GM21717 (cell line): ENCODE measurements at regions not wholly inside any gene's neighbourhood (a gene's known extent, or its start where the extent isn't known, plus 50 kb on each side); places are given as distances from the start of the nearest gene placed in this dataset.
"Not testable (repeated sequence)": the region's sequence is repeated elsewhere in the genome, so short reads cannot be mapped to it uniquely, and the experiment has no call there.

Source experiments
- ATAC-seq: cut with Tn5 transposase; IDR thresholded peaks from one replicate; pipeline ENCODE4 v1.9.1; 2021; ENCODE audit warnings: mild to moderate bottlenecking, moderate library complexity; ENCODE audit not compliant: unreplicated experiment

DNA sequence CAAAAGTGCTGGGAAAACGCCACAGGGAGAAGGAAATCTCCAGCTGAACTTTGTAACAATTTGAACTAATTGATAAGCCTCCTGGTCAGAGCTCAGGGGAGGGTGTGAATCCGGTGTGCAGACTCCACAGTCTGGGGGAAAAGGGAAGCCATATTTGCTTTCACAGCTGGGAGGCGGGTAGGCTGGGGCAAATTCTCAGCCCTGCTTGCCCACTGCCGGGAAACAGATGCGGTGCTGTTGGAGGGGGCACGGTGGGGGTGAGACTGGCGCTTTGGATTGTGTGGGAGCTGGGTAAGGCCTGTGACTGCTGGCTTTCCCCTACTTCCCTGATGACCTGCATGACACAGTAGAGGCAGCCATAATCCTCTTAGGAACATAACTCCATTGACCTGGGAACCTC, 134.8 kb downstream of the ADCYAP1 start:
- ATAC-seq: no peak

DNA sequence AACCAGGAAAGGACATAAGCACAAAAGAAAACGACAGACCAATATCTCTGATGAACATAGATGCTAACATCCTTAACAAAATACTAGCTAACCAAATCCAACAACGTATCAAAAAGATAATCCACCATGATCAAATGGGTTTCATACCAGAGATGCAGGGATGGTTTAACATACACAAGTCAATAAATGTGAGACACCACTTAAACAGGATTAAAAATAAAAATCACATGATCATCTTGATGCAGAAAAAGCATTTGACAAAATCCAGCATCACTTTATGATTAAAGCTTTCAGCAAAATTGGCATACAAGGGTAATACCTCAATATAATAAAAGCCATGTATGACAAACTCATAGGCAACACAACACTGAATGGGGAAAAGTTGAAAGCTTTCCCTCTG, 138.4 kb downstream of the ADCYAP1 start:
- not testable (repeated sequence) for ATAC-seq

DNA sequence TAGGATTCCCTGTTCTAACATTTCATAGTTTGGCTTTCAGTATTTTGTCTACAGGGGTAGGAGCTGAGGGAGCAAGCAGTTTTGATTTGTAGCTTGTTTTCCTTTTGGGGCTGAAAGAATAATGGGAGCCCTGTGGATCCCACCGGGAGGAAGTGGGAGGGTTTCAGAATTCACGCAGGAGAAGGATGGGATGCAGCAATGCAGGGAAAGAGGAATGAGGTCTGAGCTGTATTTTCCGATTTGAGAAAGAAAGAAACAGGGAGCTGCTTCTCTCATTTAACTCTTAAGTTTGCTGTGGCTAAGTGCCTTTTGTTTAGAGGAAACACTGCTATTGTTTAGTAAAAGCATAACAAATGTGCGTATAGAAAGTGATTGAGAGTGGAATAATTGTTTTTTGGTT, 141.0 kb downstream of the ADCYAP1 start:
- ATAC-seq: no peak

DNA sequence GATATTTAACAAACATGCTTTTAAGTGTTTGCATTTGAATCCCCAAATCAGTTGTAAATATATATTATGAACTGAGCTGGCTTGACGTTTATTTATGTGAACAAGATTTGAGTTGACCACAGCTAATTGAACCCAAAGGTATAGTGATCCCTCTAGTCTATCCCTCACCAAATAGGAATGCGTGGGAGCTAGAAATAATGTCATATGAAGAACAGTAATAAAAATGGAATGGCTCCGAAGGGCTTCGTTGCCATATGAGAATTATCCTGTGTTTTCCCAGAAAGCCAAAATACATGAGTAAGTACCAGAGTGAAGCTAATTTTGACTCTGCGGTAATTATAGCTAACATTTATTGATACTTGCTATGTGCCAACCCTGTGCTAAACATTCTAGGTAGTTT, 142.7 kb downstream of the ADCYAP1 start:
- no peak for ATAC-seq

DNA sequence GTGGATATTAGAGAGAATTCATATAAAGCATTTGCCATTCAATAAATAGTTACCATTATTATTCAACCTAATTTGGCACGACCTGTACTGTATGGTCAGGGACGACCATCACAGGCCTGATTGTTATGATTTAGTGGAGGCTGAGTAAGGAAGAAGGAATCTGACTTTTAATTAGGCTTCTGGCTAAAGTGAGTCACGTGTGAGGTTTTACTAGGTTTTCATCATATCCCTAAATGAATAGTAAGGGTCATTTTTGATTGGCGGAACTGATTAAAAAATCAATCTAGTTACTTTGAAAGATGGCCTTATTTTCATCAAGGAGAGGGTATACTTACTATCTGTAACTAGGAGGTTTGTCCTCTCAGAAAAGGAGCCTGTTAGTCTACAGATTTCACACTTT, 143.4 kb downstream of the ADCYAP1 start:
- ATAC-seq: no peak

DNA sequence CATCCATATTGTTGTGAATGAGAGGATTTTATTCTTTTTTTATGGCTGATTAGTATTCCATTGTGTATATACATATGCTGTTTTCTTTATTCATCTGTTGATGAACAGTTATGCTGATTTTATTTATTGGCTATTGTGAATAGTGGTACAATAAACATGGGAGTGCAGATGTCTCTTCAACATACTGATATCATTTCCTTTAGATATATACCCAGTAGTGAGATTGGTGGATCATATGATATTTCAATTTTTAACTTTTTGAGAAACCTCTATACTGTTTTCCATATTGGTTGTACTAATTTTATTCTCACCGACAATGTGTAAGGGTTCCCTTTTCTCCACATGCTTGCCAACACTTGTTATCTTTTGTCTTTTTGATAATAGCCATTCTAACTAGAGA, 144.5 kb downstream of the ADCYAP1 start:
- no peak for ATAC-seq

DNA sequence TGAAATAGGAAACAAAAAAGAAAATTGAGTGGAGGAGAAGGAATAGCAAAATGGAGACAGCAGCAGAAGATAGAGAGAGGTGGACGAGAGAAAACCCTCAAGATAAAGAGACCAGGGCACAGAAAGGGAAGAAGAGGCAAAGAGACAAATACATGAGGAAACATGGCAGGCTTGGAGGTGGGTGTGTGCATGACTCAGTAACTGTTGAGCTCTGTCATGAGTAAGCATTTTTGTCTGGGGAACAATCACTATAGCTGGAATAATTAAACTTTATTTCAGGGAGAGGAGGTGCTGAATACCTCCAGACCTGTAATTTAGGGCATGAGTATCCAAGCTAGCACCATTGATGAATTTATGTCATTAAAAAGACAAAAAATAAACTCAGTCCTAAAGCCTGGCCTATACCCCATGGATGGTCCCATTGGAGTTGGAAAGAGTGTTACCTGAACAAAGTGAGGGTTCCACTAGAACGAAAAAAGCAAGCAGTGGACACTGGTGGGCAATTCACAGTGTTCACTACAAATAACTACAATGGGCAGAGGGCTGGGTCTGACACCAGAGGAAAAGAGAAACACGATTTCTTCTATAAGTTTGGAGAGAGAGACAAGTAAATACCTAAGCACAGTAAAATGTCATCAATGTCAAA, 145.5 kb downstream of the ADCYAP1 start:
- ATAC-seq: no peak

DNA sequence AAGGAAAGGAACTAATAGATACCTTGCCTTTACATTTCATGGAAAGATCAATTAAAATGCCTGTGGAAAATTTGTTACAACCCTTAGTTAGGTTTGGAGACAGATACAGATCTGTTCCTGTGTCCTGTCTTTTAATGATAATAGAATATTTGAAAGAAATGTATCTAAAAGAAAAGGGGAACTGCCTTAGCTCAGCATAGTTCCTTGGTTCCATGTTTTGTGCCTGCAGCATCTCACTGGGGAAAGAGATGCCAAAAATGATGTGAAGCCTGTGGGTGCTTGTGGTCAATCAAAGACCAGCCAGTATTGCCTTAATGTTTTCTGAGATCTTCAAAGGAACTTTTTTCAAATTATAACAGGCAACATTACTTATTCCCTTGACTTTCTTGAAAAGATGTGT, 147.6 kb downstream of the ADCYAP1 start:
- no peak for ATAC-seq

DNA sequence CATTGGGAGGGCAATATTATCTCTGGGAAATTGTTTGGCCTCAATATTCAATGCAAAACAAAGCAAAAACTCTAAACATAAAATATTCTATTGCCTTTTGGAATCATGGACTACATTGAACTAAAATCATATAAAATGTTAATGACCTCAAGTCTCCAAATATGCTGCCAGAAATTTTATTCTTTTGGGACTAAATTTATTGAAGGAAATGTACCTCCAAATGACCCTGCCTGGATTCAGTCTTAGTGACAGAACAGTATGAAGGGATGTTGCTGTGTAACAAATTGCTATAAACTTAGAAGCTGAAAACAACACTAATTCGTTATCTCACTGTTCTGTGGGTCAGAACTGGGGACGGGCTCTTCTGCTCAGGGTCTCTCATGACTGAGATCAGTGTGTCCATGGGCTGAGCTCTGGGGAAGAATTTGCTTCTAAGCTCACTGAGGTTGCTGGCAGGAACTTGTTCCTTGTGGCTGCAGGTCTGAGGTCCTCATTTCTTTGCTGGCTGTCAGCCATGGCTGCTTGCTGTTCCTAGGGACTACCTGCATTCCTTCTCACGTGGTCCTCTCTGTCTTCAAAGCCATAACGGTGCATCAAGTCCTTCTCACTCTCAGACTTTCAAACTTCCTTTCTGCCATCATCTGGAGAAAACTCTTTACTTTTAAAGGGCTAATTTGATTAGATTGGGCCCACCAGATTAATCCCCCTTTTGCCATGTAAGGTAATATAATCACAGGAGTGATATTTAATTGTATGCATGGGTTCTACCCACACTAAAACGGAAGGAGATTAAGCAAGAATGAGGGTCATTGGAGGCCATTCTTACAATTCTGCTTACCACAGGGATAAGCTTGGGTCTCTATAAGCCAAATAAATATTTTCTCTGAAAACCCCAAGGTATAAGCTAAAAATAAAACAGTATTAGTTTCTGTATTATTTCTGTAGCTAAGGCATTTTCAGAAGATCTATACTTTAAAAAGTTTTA, 149.0 kb downstream of the ADCYAP1 start:
- ATAC-seq: no peak

DNA sequence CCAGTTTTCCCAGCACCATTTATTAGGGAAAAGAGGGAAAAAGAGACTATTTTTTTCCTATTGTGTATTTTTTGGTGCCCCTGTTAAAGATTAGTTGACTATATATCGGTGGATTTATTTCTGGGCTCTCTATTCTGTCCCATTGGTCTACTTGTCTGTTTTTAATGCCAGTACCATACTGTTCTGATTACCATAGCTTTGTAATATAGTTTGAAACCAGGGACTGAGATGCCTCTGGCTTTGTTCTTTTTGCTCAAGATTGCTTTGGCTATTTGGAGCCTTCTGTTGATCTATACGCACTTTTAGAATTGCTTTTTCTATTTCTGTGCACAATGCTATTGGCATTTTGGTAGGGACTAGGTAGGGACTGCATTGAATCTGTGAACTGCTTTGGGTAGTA, 151.7 kb downstream of the ADCYAP1 start:
- no peak for ATAC-seq

DNA sequence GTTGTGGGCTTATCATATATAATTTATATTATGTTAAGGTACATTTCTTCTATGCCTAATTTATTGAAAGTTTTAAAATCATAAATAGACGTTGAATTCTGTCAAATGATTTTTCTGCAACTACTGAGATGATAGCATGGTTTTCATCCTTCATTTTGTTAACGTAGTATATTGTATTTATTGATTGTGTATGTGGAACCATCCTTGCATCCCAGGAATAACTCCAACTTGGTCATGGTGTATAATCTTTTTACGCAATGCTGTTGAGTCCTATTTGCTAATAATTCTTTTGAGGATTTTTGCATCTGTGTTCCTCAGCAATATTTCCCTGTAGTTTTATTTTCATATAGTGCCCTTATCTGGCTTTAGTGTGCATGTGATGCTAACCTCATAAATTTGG, 152.7 kb downstream of the ADCYAP1 start:
- ATAC-seq: no peak

DNA sequence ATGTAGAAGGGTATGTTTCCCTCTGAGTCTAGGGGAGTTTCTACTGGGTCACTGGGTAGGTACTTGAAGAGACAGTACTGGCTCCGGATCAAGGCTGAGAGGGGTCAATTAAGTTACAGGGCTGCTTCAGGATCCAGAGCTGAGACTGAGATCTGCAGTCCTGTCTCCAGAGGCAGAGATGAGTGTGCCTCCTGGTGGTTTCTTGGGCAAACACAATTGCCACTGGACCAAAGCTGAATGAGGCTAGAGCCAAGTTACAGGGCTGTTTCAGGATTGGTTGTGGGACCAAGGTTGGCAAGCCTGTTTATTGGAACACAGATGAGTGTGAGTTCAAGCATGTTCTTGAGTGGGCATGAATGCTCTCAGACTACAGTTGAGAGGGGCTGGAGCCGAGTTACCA, 157.9 kb downstream of the ADCYAP1 start:
- ATAC-seq: no peak

DNA sequence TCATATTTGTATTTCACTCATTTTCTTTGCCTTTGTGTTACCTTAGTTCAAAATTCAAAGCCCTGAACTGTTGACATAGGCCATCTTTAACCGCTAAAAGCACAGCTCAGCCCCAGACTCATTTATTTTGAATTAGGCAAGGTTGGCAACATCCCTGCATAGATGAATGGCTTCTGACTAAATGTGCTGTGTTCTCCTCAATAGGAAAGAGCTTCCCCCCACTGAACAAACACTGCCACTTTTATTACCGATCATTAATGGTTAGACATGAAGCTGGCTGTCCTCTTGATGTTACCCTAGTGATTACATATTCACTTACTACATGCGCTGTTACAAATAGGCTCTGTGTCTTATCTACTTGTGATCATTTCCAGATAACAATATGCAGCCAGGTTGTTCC, 170.7 kb downstream of the ADCYAP1 start:
- no peak for ATAC-seq

DNA sequence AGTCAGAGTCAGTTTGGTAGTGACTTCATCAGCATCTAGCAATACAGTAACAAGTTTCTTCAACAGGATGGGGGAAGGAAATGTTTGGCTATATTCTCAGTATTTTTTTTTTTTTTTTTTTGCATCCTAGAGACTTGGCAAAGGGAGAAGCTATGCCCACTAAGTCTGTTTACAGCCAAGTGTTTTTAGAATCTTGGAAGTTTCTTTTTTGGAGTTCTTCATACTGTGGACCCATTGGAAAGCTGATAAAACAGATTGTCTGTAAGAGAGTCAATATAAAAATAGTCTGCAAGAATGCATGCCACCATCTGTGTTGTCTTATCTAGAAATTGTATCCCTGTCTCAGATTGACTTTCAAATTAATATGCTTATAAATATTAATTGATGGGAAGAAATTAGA, 171.2 kb downstream of the ADCYAP1 start:
- ATAC-seq: no peak

DNA sequence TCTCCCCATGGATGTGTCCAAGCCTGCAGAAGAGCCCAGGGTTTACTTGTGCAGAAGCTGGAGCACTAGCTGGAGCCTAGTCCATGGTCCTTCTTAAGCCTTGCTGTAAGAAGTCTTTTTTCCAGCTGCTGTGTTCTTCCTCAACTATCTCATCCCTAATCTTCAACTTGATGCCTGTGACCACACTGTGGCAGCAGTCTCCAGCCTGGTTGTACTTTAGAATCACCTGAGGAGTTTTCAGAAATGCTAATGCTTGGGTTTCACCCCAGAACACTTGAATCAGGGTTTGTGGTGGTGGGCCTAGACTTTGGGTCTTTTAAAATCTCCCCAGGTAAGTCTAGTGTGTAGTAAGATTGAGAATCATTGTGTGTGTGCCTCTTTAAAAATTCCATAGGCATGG, 173.6 kb downstream of the ADCYAP1 start:
- ATAC-seq: no peak

DNA sequence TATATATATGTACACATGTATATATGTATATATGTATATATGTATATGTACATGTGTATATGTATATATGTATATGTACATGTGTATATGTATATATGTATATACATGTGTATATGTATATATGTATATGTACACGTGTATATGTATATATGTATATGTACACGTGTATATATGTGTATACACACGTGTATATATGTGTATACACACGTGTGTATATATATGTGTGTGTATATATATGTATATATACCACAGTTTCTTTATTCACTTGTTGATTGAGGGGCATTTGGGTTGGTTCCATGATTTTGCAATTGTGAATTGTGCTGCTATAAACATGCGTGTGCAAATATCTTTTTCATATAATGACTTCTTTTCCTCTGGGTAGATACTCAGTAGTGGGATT, 179.0 kb downstream of the ADCYAP1 start:
- not testable (repeated sequence) for ATAC-seq

DNA sequence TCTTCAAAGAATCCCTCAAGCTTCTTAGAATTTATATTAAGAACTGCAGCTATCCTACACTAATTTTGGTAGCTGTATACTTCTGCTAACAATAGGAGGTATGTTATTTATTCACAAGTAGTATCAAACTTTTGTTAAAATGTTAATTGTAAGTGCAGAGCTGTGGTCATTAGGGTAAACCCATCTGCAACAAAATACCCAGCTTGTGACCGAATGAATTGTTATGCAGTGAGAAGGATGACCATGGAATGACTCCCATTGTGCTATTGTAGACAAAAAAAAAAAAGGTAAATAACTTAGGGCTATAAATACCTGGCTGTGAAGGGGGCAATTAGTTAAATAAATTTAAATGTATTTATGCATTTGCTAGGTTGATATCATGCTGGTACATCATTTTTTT, 186.1 kb downstream of the ADCYAP1 start:
- no peak for ATAC-seq

DNA sequence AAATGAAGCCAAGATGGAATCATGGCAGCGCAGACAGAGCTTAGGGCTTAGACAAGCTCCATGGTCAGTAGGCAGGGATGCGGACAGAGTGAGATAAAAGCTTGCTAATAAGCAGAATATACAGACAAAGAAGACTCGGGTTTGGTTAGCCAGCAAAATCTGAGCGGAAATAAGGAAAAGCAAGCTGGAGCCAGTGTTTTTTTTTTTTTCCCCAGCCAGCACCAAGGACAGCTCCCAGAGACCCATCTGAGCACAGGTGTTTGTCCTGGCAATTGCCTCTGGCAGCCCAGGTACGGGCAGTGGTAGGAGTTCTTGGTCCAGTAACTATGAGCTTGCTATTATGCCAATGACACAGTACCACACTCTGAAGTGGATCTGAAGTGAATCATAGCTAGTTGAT, 187.6 kb downstream of the ADCYAP1 start:
- no peak for ATAC-seq

DNA sequence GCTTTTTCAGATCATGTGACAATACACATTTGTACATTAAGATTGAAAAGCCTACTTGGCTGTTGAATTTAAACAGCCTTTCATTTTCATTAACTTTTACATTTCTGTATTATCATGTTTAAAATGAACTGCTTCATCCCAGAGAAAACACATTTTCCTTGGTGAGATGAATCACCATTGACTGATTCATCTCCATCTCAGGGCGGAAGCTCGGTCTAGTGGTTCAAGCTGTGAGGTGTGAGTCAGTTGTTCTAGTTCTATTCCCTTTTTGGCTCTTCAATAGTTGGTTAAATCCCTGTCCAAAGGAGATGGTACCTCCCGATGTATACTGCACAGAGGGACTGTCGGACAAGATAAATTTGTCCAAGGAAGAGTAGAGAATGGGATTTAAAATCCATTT, 189.7 kb downstream of the ADCYAP1 start:
- ATAC-seq: no peak

DNA sequence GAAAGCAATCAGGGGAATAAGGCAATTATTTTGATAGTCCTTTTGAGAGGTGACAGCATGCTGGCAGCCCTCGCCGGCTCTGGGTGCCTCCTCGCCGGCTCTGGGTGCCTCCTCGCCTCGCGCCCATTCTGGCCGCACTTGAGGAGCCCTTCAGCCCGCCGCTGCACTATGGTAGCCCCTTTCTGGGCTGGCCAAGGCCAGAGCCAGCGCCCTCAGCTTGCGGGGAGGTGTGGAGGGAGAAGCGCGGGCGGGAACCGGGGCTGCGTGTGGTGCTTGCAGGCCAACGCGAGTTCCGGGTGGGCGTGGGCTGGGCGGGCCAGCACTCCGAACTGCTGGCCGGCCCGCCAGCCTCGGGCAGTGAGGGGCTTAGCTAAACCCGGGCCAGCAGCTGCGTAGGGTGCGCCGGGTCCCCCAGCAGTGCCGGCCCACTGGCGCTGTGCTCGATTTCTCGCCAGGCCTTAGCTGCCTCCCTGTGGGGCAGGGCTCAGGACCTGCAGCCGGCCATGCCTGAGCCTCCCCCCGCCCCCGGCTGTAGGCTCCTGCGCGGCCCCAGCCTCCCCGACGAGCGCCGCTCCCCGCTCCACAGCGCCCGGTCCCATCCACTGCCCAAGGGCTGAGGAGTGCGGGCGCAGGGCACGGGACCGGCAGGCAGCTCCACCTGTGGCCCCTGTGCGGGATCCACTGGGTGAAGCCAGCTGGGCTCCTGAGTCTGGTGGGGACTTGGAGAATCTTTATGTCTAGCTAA, 193.5 kb downstream of the ADCYAP1 start:
- ATAC-seq: not testable (repeated sequence)

DNA sequence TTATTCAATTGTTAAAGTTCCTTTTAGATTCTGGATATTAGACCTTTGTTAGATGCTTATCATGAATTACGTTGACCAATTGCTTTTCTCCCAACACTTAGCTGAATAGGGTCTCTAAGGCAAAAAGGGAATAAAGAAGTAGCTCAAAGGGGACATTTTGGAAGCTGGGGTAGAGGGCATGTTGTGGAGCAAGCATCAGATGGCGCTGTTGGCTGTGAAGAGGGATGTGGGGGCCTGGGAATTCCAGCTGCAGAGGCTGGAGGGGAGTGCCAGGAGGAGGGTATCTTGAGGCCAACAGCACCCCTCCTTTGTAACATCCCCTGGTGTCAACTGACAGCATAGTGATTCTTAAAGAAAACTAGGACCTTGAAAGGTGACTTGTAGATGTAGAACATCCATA, 198.2 kb downstream of the ADCYAP1 start:
- no peak for ATAC-seq

DNA sequence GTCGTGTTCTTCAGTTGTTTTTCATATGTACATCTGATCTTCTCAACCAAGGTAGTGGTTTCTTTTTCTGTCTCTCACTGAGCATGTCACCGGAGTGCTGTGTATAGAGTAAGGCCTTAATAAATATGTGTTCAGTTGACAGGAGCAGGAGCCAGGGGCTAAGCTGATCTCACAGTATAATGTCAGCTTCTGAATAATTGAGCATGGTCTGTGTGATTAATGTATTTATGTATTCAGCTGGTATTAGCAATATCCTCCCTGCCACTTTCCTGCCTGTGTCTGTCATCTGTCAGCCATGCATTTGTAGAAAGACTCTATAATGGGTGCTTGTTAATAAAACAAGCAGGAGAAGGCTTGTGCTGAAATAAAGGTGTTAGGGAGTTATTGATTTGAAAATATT, 198.9 kb downstream of the ADCYAP1 start:
- ATAC-seq: no peak
